ENCODE measurements at regions not wholly inside any gene's neighbourhood (a gene's known extent, or its start where the extent isn't known, plus 50 kb on each side); places are given as distances from the start of the nearest gene placed in this dataset.
"Not testable (repeated sequence)": the region's sequence is repeated elsewhere in the genome, so short reads cannot be mapped to it uniquely, and the experiment has no call there.

- no peak for DNase-seq
Measured at GRCh38 chr3:81170298-81170697, 591.1 kb downstream of the GBE1 start.

GRCh38 chr3:81164806-81165205, 596.6 kb downstream of the GBE1 start:
- DNase-seq = no peak

DNA sequence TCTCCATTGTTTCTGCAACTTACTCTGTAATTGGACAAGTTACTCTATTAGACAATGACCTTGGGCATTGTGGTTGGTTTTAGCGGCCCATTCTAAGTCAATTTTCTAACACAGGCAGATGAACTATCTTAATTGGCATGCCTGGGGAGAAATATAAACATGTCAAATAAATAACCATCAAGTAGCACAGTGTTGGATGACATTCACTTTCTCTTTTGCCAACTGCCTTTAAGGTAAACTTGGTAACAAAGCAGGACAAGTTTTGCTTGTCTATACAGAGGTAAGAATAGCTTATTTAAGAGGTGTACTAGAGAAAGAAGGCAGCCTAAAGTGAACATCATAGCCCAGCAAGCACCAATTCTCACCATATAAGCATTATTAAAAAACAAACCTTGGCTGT, 599.6 kb downstream of the GBE1 start:
- DNase-seq = no peak

DNA sequence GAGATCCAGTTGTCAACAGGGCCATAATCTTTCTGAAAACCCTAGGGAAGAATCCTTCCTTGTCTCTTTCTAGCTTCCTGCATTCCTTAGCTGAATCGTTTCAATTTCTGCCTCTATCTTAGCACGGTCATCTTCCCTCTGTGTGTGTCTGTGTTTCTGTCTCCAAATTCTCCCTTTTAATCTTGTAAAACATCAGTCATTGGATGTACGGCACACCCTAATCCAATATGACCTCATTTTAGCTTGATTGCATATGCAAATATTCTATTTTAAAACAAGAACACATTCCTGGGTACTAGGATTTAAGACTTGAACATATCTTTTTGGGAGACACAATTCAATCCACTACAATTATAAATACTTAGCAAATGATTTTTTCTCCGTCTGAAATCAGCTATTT, 600.3 kb downstream of the GBE1 start:
- DNase-seq = no peak

- no peak for DNase-seq
Measured at GRCh38 chr3:81154611-81155143, 606.8 kb downstream of the GBE1 start.

- no peak for DNase-seq
Measured at GRCh38 chr3:81152156-81152555, 609.3 kb downstream of the GBE1 start.

DNA sequence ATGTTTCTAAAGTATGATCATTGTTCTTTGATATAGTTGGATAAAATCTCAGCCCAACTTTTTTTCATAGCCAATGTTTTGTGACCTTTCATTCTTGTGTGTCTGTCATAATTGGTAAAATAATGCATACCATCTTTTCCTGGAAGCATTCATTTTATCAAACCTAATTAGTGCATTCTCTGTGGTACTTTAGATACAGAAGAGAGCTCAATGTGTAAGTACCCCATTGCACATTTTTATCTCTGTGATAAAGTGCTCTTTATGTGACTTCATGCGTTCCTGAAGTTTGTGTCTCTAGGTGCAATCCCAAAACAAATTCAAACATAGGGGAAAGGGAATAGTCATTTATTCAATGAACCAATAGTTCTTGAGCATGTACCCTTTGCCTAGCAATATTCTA, 628.5 kb downstream of the GBE1 start:
- no peak for DNase-seq

DNA sequence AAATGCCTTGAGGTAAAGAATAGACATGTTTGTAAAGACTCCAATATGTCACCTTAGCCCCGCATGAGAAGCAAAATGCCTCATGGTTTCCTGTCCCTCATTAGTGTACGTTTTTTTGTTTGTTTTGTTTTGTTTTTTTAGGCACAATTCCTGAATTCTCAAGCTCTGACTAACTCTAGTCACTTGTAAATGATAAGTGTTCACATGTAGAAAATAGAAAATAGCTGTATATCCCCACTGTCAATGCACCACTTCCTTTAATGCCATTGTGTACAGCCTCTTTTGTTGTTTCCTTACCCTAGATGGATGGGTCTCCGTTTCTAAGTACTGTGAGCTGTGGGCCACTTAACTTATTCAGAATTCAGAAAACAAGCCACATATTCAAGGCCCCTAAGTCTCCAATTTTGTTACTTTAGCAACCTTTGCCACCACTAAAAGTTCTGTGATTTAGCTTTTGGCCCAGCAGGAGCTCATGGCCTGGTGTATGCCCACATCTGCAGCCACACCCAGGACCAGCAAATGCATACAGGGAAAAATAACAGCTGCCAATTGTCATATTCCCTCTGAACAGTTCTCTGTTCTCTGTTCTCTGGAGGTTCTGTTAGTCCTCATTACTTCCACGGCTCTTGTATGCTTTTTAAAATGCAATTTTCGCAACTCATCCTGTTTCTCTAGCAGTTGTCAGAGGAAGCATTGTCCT, 655.5 kb downstream of the GBE1 start:
- DNase-seq = no peak

GRCh38 chr3:81105206-81105605, 656.2 kb downstream of the GBE1 start:
- DNase-seq = no peak

DNA sequence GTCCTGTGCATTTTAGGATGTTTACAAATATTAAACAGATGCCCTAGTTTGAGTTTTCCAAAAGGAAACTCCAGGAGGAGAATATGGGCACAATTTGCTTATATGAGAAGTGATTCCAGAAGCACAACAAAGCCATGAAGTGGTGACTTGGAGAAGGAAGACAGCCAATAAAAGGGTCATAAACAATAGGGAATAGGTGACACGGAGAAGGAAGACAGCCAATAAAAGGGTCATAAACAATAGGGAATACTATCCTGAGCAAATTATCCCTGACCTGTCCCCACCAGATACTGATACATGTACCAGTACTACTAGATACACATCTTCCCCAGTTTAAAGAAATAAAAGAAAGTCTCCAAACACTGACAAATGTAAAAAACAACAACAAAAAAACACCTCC, 663.6 kb downstream of the GBE1 start:
- DNase-seq = no peak

- DNase-seq = no peak
Measured at GRCh38 chr3:81095956-81096355, 665.5 kb downstream of the GBE1 start.

- no peak for DNase-seq
Measured at GRCh38 chr3:81094986-81095385, 666.5 kb downstream of the GBE1 start.

DNA sequence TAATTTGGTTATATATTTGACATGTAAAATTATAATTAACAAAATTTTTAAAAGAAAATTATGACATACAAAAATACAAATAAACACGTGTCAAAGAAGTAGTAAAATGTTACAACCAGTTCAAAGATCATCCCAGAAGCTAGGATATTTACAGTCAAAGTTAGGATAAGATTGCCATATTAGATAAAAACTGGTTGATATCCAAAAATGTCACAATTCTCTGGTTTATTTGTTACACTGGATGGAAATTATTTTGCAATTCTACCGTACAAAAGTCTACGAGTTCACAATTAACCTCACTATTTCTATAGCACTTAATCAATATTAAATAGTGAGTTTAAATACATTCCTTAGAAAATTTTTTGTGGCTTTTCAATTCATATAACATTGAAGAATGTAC, 673.8 kb downstream of the GBE1 start:
- DNase-seq = no peak

- DNase-seq = no peak
Measured at GRCh38 chr3:81086348-81086747, 675.1 kb downstream of the GBE1 start.

DNA sequence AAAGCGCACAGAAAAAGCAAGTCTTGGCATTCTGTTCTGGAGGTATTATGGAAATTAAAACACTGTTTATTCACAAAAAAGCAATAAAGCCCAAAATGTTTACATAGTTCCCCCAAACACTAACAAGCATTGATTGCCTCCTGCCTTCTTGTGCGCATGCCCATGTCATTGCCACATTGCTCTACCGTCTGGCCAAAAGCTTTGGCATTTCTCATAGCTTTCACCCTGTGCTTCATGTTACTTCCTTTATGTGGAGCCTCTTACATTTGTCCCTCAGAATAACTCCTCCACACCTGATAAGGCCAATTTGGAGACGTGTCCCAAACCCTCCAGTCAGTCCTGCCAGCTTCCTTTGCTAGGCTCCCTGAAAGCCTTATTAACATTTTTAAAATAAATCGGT, 680.8 kb downstream of the GBE1 start:
- no peak for DNase-seq

DNA sequence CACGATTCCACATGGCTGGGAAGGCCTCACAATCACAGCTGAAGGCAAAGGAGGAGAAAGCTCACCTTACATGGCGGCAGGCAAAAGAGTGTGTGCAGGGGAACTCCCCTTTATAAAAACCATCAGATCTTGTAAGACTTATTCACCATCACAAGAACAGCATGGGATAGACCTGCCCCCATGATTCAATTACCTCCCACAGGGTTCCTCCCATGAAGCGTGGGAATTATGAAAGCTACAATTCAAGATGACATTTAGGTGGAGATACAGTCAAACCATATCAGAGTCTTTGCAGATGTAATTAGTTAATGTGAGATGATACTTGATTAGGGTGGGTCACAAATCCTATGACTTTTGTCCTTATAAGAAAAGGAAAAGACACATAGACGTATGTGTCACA, 688.9 kb downstream of the GBE1 start:
- no peak for DNase-seq

DNA sequence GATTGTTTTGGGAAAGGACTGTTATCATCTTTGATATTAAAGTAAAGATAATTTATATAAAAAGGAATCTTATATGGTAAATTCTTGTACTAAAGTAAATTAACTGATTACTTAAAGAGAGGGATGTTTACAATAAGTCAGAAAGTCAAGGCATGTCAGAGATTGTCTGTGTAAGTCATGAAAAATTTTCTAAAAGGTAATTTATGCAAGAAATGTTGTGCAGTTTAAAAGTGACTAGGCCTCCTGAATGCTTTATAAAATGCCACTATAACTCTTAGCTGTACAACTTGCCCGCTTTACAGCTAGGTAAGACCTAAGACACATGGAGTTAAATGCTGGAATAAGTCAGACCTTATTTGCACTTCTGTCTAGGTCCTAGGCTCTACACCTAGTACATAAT, 692.9 kb downstream of the GBE1 start:
- DNase-seq = no peak

- DNase-seq = no peak
Measured at GRCh38 chr3:81063896-81064295, 697.5 kb downstream of the GBE1 start.

DNA sequence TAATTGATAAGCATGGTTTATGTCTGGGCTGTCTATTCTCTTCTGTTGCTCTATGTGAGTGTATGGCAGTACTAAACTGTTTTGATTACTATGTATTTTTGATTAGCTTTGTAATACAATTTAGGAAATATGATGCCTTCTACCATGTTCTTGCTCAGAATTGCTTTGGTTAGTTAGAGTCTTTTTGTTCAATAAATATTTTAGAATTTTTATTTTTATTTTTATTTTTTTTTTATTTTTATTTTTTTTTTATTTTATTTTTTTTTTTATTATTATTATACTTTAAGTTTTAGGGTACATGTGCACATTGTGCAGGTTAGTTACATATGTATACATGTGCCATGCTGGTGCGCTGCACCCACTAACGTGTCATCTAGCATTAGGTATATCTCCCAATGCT, 710.3 kb downstream of the GBE1 start:
- DNase-seq = not testable (repeated sequence)

DNA sequence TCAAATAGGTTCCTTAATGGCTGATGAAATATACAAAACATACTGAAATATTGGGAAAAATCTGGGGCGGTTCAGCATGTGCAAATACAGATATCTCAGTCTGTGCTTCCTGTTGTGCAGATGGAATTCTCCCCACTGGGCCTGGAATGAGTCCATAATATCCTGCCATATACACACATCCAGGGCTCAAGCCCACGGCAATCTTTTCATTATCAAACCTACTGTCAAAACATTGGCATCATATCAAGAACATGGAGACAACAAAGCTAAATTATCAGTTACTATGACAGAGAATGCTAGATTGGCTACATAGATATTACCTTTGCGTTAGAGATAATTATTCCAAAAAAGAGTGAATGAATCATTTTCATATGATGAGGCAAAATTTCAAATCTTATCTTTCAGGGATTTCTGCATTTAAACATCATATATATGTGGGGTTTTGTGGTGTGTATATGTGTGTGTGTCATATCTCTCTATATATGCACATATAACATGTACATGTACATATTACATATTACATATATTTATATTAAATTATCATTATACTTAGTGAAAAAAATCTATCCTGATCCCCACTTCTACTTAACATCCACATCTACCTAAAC, 713.3 kb downstream of the GBE1 start:
- no peak for DNase-seq

DNA sequence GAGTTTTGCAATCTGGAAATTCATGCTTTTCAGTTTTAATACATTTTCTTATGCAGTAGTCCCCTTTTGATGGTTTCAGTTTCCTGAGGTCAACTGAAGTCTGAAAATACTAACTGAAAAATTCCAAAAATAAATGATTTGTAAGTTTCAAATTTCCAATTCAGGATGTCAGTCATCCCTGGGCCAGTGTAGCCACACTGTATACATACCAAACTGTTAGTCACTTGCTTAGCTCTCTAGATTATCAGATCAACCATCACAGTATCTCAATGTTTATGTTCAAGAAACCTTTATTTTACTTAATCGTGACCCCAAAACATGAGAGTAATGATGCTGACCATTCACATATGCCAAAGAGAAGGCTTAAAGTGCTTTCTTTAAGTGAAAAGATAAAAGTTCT, 715.5 kb downstream of the GBE1 start:
- DNase-seq = no peak

GRCh38 chr3:81045246-81045645, 716.2 kb downstream of the GBE1 start:
- no peak for DNase-seq

GRCh38 chr3:81043660-81044199, 717.7 kb downstream of the GBE1 start:
- no peak for DNase-seq

DNA sequence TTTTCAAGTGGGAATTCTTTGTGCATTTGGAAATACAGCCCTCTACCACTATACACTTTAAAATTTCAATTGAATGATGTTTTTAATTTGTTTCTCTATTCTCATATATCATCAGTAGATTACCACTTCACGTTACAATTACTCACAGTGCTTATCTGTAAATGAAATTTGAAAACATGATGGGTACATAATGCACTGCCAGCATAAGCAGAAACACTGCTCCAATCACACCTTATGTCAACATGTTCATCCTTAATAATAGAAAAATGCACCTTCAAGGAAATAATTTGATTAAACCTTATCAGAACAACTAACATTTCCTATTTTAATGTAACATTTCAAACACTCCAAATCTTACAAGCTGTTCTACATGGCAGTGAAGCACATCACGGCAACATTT, 718.4 kb downstream of the GBE1 start:
- no peak for DNase-seq

- DNase-seq = no peak
Measured at GRCh38 chr3:81041331-81041730, 720.1 kb downstream of the GBE1 start.
